Ureter (tissue), 1 donor: ENCODE measurements at regions not wholly inside any gene's neighbourhood (a gene's known extent, or its start where the extent isn't known, plus 50 kb on each side); places are given as distances from the start of the nearest gene placed in this dataset.
"Not testable (repeated sequence)": the region's sequence is repeated elsewhere in the genome, so short reads cannot be mapped to it uniquely, and the experiment has no call there.

Experiments used
- DNase-seq: peaks from one replicate; pipeline ENCODE4 v3.0.0-alpha.2; 2020; ENCODE audit warnings: low spot score
- donor health status: DM: yes; HTN: yes; CAD: no.

- DNase-seq = not testable (repeated sequence)
Measured at GRCh38 chr7:66574768-66575167, 53.9 kb upstream of the KCTD7 start.

DNA sequence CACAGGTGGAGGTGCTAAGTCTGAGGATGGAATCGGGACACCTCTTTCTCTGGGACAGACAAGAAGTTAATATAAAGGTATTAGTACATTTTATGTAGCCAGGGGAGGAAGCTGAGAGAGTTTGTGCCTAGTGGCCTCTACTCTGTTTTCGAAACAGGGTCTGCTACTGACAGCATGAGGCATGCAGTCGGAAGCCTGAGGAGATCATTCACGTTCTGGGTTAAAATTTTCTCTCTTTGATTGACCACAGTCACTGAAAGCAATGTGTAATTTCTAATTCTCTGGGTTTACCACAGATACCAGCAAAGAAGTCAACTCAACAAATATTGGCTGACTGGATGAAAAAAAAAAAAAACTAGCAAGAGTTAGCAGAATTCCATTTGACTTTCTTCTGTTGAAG is 53.3 kb upstream of the KCTD7 start:
- DNase-seq = no peak

- DNase-seq = no peak
Measured at GRCh38 chr7:66576646-66577045, 52.0 kb upstream of the KCTD7 start.
